IMR-90 (cell line): ENCODE measurements at regions not wholly inside any gene's neighbourhood (a gene's known extent, or its start where the extent isn't known, plus 50 kb on each side); places are given as distances from the start of the nearest gene placed in this dataset.

Experiments used
- ATAC-seq: fragments of 200-7000 bp; cut with Tn5 transposase; 2 replicates; pipeline ENCODE4 v1.9.1; 2020; ENCODE audit warnings: low read depth, mild to moderate bottlenecking, moderate library complexity
- BruUV-seq: library from RNA; stranded (reverse); fragments of 400-500 nt; replicated peaks from 2 replicates; lab custom pipeline; 2021; lab: Mats Ljungman, UMichigan
- CTCF ChIA-PET: fragments of 300-600 bp; formaldehyde crosslinking; extraction: SDS; loops from one replicate; lab custom pipeline; 2021; ENCODE audit warnings: antibody characterized with exemption; lab: Yijun Ruan, JAX
- POLR2A ChIA-PET: fragments of 300-600 bp; sonication (Branson Sonifier 250); formaldehyde crosslinking; loops from one replicate; lab custom pipeline; 2022; ENCODE audit warnings: antibody characterized with exemption; ENCODE audit not compliant: unreplicated experiment; lab: Charles Lee
- DNase-seq: peaks from one replicate; pipeline ENCODE4 v3.0.0; 2013
- H2AFZ ChIP-seq: replicated peaks from 2 replicates; pipeline ENCODE3; 2013; ENCODE audit warnings: low read length, mild to moderate bottlenecking; ENCODE audit not compliant: poor library complexity
- H2AK5ac ChIP-seq: 2 replicates; pipeline ENCODE4 v1.6.1; 2013; ENCODE audit warnings: low read depth, low read length, inconsistent platforms
- H2AK9ac ChIP-seq: replicated peaks from 2 replicates; pipeline ENCODE3; 2013; ENCODE audit warnings: mild to moderate bottlenecking, low read depth, low read length, moderate library complexity; ENCODE audit not compliant: poor library complexity
- H2BK120ac ChIP-seq: 2 replicates; pipeline ENCODE4 v1.6.1; 2013; ENCODE audit warnings: low read depth, low read length, inconsistent platforms
- H2BK15ac ChIP-seq: 3 replicates; pipeline ENCODE4 v1.6.1; 2013; ENCODE audit warnings: low read depth, low read length, inconsistent platforms
- H2BK20ac ChIP-seq: 2 replicates; pipeline ENCODE4 v1.6.1; 2013; ENCODE audit warnings: low read depth, mild to moderate bottlenecking, inconsistent platforms, low read length, moderate library complexity
- H2BK5ac ChIP-seq: 2 replicates; pipeline ENCODE4 v1.6.1; 2013; ENCODE audit warnings: mild to moderate bottlenecking, low read depth, low read length, inconsistent platforms; ENCODE audit not compliant: poor library complexity, severe bottlenecking
- H3K14ac ChIP-seq: replicated peaks from 2 replicates; pipeline ENCODE4 v1.6.1; 2013; ENCODE audit warnings: low read depth, low read length, inconsistent platforms
- H3K18ac ChIP-seq: 2 replicates; pipeline ENCODE4 v1.6.1; 2013; ENCODE audit warnings: low read depth, low read length, control low read depth
- H3K23ac ChIP-seq: 2 replicates; pipeline ENCODE4 v1.6.1; 2013; ENCODE audit warnings: low read depth, low read length, inconsistent platforms
- H3K27ac ChIP-seq: 2 replicates; pipeline ENCODE4 v1.5.1; 2013; ENCODE audit warnings: mild to moderate bottlenecking, control low read depth, low read length; ENCODE audit not compliant: insufficient read depth
- H3K27me3 ChIP-seq: 2 replicates; pipeline ENCODE4 v1.6.1; 2013; ENCODE audit warnings: low read length; ENCODE audit not compliant: control insufficient read depth, insufficient read depth
- H3K36me3 ChIP-seq: 2 replicates; pipeline ENCODE4 v1.6.1; 2013; ENCODE audit warnings: low read length, mixed read lengths; ENCODE audit not compliant: control insufficient read depth, insufficient read depth
- H3K4ac ChIP-seq: 2 replicates; pipeline ENCODE4 v1.6.1; 2013; ENCODE audit warnings: low read depth, low read length, inconsistent platforms
- H3K4me1 ChIP-seq: 2 replicates; pipeline ENCODE4 v1.6.1; 2013; ENCODE audit warnings: low read length, mixed read lengths; ENCODE audit not compliant: control insufficient read depth, insufficient read depth
- H3K4me2 ChIP-seq: 2 replicates; pipeline ENCODE4 v1.6.1; 2013; ENCODE audit warnings: low read depth, mild to moderate bottlenecking, control low read depth, low read length, moderate library complexity
- H3K4me3 ChIP-seq: 2 replicates; pipeline ENCODE4 v1.5.1; 2013; ENCODE audit warnings: low read depth, mild to moderate bottlenecking, control low read depth, low read length, moderate library complexity; ENCODE audit not compliant: insufficient read depth
- H3K56ac ChIP-seq: 2 replicates; pipeline ENCODE4 v1.6.1; 2013; ENCODE audit warnings: low read length, inconsistent platforms; ENCODE audit not compliant: insufficient read depth; ENCODE audit errors: extremely low read depth
- H3K79me1 ChIP-seq, 2 experiments: 2 replicates each; pipeline ENCODE4 v1.6.1; 2013; ENCODE audit warnings: low read length in 2 of 2, inconsistent platforms in 1 of 2, low read depth in 1 of 2
- H3K9ac ChIP-seq: 2 replicates; pipeline ENCODE4 v1.6.1; 2013; ENCODE audit warnings: low read depth, low read length, control low read depth
- H3K9me1 ChIP-seq: 2 replicates; pipeline ENCODE4 v1.6.1; 2013; ENCODE audit warnings: low read length, inconsistent platforms; ENCODE audit not compliant: insufficient read depth
- H3K9me3 ChIP-seq: 2 replicates; pipeline ENCODE4 v1.6.1; 2013; ENCODE audit warnings: low read length; ENCODE audit not compliant: control insufficient read depth, insufficient read depth
- H4K20me1 ChIP-seq: 2 replicates; pipeline ENCODE4 v1.6.1; 2013; ENCODE audit warnings: low read length, inconsistent platforms; ENCODE audit not compliant: insufficient read depth
- H4K5ac ChIP-seq: 2 replicates; pipeline ENCODE4 v1.6.1; 2013; ENCODE audit warnings: mild to moderate bottlenecking, low read depth, low read length, control low read depth
- H4K8ac ChIP-seq, 2 experiments: 2 replicates each; pipeline ENCODE4 v1.6.1; 2013; ENCODE audit warnings: low read depth in 2 of 2, low read length in 2 of 2, control low read depth in 1 of 2, inconsistent platforms in 1 of 2
- H4K91ac ChIP-seq: 2 replicates; pipeline ENCODE4 v1.6.1; 2013; ENCODE audit warnings: low read depth, low read length, inconsistent platforms; ENCODE audit not compliant: insufficient read depth
- FOS ChIP-seq: fragments of 150-350 bp; IDR thresholded peaks from 2 replicates; pipeline ENCODE4 v1.6.1; 2016; ENCODE audit warnings: low read depth, low read length
- POLR2A ChIP-seq: IDR thresholded peaks from 2 replicates; pipeline ENCODE4 v1.6.1; 2012; ENCODE audit warnings: mild to moderate bottlenecking, low read depth, low read length
- WGBS, 2 experiments: methylation state at CpG; one replicate each; pipeline versions ENCODE4 v1.1.5 to v1.1.7; 2013; ENCODE audit warnings: missing lambda C conversion rate in 2 of 2; ENCODE audit not compliant: insufficient read length in 1 of 2; ENCODE audit errors: extremely low coverage in 2 of 2; 5-methylcytosine and 5-hydroxymethylcytosine counted together
- dilution Hi-C: fragments of 300-500 bp; cut with HindIII; formaldehyde crosslinking; loops from one replicate; pipeline ENCODE4 v1.14.3; 2018; ENCODE audit warnings: low sequenced_read_pairs; ENCODE audit not compliant: unreplicated experiment
- in situ Hi-C: fragments of 300-500 bp; cut with MboI; formaldehyde crosslinking; loops from 3 replicates; pipeline ENCODE4 v1.14.3; 2019; ENCODE audit warnings: low sequenced_read_pairs, inconsistent platforms, mixed read lengths
- intact Hi-C: fragments of 100-400 bp; cut with micrococcal nuclease; formaldehyde crosslinking; loops from 2 replicates; pipeline ENCODE4 v1.10.0; 2022

- ChIA-PET CTCF (no interaction called here), POLR2A (no interaction called here)
- BruUV-seq, result no TSS peak
- Histone ChIP-seq H2BK20ac (peak overlapping the region; percentile 77), H3K27ac (peak overlapping the region; percentile 78), H4K8ac (peak overlapping the region; percentile 14 to 72; a peak in 3 of 4 replicates), H2BK5ac (peak overlapping the region; percentile 69), H3K56ac (peak overlapping the region; percentile 27; the same call in 1 of the 2 replicates), H3K4me1 (peaks cover 27% of the 10 kb centered on the region), H2BK15ac (peak overlapping the region; percentile 20; the same call in 2 of the 3 replicates), H3K4me2 (peak overlapping the region; percentile 17), H4K91ac (peak overlapping the region; percentile 63), H2BK120ac (peak overlapping the region; percentile 90), H3K27me3 (no peaks in the 10 kb centered on the region), H3K4me3 (no peak overlapping the region), H3K4ac (peak overlapping the region; percentile 84), H3K79me1 (no peaks in the 10 kb centered on the region), H4K5ac (peak overlapping the region; percentile 77), H3K23ac (no peak overlapping the region), H3K9me3 (no peaks in the 10 kb centered on the region), H3K14ac (peak overlapping the region; percentile 73), H3K9ac (peak overlapping the region; percentile 8; the same call in 1 of the 2 replicates), H2AFZ (peak overlapping the region; percentile 77), H2AK5ac (peak overlapping the region; percentile 69), H3K18ac (peak overlapping the region; percentile 87), H3K9me1 (peaks cover 10% of the 10 kb centered on the region; the same call in 1 of the 2 replicates), H4K20me1 (no peaks in the 10 kb centered on the region), H2AK9ac (peak overlapping the region; percentile 35), H3K36me3 (no peaks in the 10 kb centered on the region)
- dilution Hi-C loops, result no loop called here
- peak; percentile 61 for DNase-seq
- 44% methylated on average over 5 of the region's 13 CpGs; no CpG with 5 or more reads in 1 of the 2 experiments for WGBS, 2 experiments
- TF ChIP-seq FOS (peak; percentile 19; the same call in 1 of the 2 replicates), POLR2A (no peak)
- intact Hi-C loops, result loop anchor here (2.0 kb wide), 1 partner anchor 22 kb away; no protein-coding TSS in a partner anchor
- in situ Hi-C loops, result no loop called here
- peak; percentile 45 for ATAC-seq
Observed at GRCh38 chr10:21314906-21315644, 210.4 kb downstream of the SKIDA1 start.
